DND-41 (cell line): ENCODE measurements at regions not wholly inside any gene's neighbourhood (a gene's known extent, or its start where the extent isn't known, plus 50 kb on each side); places are given as distances from the start of the nearest gene placed in this dataset.

ENCODE experiments used
- ATAC-seq: fragments of 200-7000 bp; cut with Tn5 transposase; 3 replicates; pipeline ENCODE4 v1.9.1; 2021; ENCODE audit warnings: low read depth; ENCODE audit not compliant: insufficient read depth
- DNase-seq: peaks from one replicate; pipeline ENCODE4 v3.0.0-alpha.2; 2020
- H2AFZ ChIP-seq: 2 replicates; pipeline ENCODE4 v1.6.0; 2012; ENCODE audit warnings: low read depth, low read length
- H3K27ac ChIP-seq: 2 replicates; pipeline ENCODE4 v1.5.1; 2012; ENCODE audit warnings: low read length, inconsistent platforms
- H3K27me3 ChIP-seq: fragments of 200-600 bp; sonication (generic); 2 replicates; pipeline ENCODE4 v1.6.0; 2012; ENCODE audit warnings: low read length, mild to moderate bottlenecking, inconsistent platforms; ENCODE audit not compliant: insufficient read depth, poor library complexity
- H3K36me3 ChIP-seq: 2 replicates; pipeline ENCODE4 v1.5.1; 2012; ENCODE audit warnings: low read length, inconsistent platforms; ENCODE audit not compliant: insufficient read depth
- H3K4me1 ChIP-seq: 2 replicates; pipeline ENCODE4 v1.5.1; 2012; ENCODE audit warnings: mild to moderate bottlenecking, low read length; ENCODE audit not compliant: insufficient read depth
- H3K4me2 ChIP-seq: 2 replicates; pipeline ENCODE4 v1.6.0; 2012; ENCODE audit warnings: mild to moderate bottlenecking, moderate library complexity, low read length, inconsistent platforms; ENCODE audit not compliant: insufficient read depth
- H3K4me3 ChIP-seq, 2 experiments: fragments of 200-600 bp in 1 of 2; shearing (Covaris generic) in 1 of 2; 2 replicates each; pipeline ENCODE4 v1.5.1; 2012 to 2016; ENCODE audit warnings: inconsistent platforms in 2 of 2, low read length in 2 of 2, mild to moderate bottlenecking in 2 of 2, low read depth in 1 of 2, moderate library complexity in 1 of 2
- H3K79me2 ChIP-seq: 2 replicates; pipeline ENCODE4 v1.6.0; 2012; ENCODE audit warnings: low read length, inconsistent platforms; ENCODE audit not compliant: insufficient read depth
- H3K9ac ChIP-seq: 2 replicates; pipeline ENCODE4 v1.6.0; 2012; ENCODE audit warnings: low read depth, mild to moderate bottlenecking, inconsistent platforms, low read length, moderate library complexity
- H3K9me3 ChIP-seq: 2 replicates; pipeline ENCODE4 v1.5.1; 2012; ENCODE audit warnings: low read length, moderate library complexity, mild to moderate bottlenecking, inconsistent platforms; ENCODE audit not compliant: insufficient read depth, severe bottlenecking
- H4K20me1 ChIP-seq: 2 replicates; pipeline ENCODE4 v1.6.0; 2012; ENCODE audit warnings: low read length; ENCODE audit not compliant: insufficient read depth
- CTCF ChIP-seq: IDR thresholded peaks from 2 replicates; pipeline ENCODE4 v1.5.1; 2012; ENCODE audit warnings: borderline replicate concordance, low read length, moderate library complexity, mild to moderate bottlenecking; ENCODE audit not compliant: poor library complexity, severe bottlenecking; ENCODE audit errors: extremely low read depth
- EZH2 ChIP-seq: IDR thresholded peaks from 3 replicates; pipeline ENCODE4 v1.6.1; 2012; ENCODE audit warnings: borderline replicate concordance, low read depth, mild to moderate bottlenecking, moderate library complexity, low read length, inconsistent platforms; ENCODE audit not compliant: severe bottlenecking

GRCh38 chr5:63727583-63727982 is 234.7 kb downstream of the HTR1A start:
- ATAC-seq, result no peak
- no peaks in the 10 kb centered on the region for H3K79me2 ChIP-seq

GRCh38 chr5:63726496-63726895 is 235.7 kb downstream of the HTR1A start:
- Histone ChIP-seq H3K9me3 (no peaks in the 10 kb centered on the region), H3K4me3 (no peak overlapping the region), H3K79me2 (no peaks in the 10 kb centered on the region), H4K20me1 (no peaks in the 10 kb centered on the region), H3K27ac (no peak overlapping the region), H3K9ac (no peak overlapping the region), H2AFZ (no peak overlapping the region), H3K4me1 (no peaks in the 10 kb centered on the region), H3K36me3 (no peaks in the 10 kb centered on the region), H3K27me3 (no peaks in the 10 kb centered on the region), H3K4me2 (no peak overlapping the region)
- DNase-seq, result no peak
- no peak for ATAC-seq
- TF ChIP-seq CTCF (no peak), EZH2 (no peak)

More at GRCh38 chr5:63727583-63727982, 234.7 kb downstream of the HTR1A start:
- Histone ChIP-seq H2AFZ (no peak overlapping the region), H3K27me3 (no peaks in the 10 kb centered on the region), H3K4me2 (no peak overlapping the region), H3K9me3 (no peaks in the 10 kb centered on the region), H3K4me1 (no peaks in the 10 kb centered on the region), H3K9ac (no peak overlapping the region), H3K36me3 (no peaks in the 10 kb centered on the region), H4K20me1 (no peaks in the 10 kb centered on the region), H3K27ac (no peak overlapping the region), H3K4me3 (no peak overlapping the region)
- DNase-seq, result no peak
- TF ChIP-seq EZH2, result no peak
- no peak for TF ChIP-seq CTCF

GRCh38 chr5:63719147-63719546 is 243.1 kb downstream of the HTR1A start:
- no peak for ATAC-seq
- Histone ChIP-seq H3K4me3 (no peak overlapping the region), H3K36me3 (no peaks in the 10 kb centered on the region), H2AFZ (no peak overlapping the region), H3K4me1 (no peaks in the 10 kb centered on the region), H3K79me2 (no peaks in the 10 kb centered on the region), H3K9me3 (no peaks in the 10 kb centered on the region), H3K4me2 (no peak overlapping the region), H4K20me1 (no peaks in the 10 kb centered on the region), H3K27me3 (no peaks in the 10 kb centered on the region), H3K9ac (no peak overlapping the region), H3K27ac (no peak overlapping the region)
- TF ChIP-seq CTCF, result no peak
- no peak for TF ChIP-seq EZH2
- no peak for DNase-seq

- TF ChIP-seq EZH2 (no peak), CTCF (no peak)
- Histone ChIP-seq H3K27me3 (no peaks in the 10 kb centered on the region), H3K4me2 (no peak overlapping the region), H3K9me3 (no peaks in the 10 kb centered on the region), H4K20me1 (no peaks in the 10 kb centered on the region), H3K4me1 (no peaks in the 10 kb centered on the region), H3K27ac (no peak overlapping the region), H3K9ac (no peak overlapping the region), H3K4me3 (no peak overlapping the region), H3K79me2 (no peaks in the 10 kb centered on the region), H3K36me3 (no peaks in the 10 kb centered on the region), H2AFZ (no peak overlapping the region)
- DNase-seq (no peak), ATAC-seq (no peak)
Measured at GRCh38 chr5:63700241-63700640, 262.0 kb downstream of the HTR1A start.
